SK-N-SH (cell line): ENCODE measurements at regions not wholly inside any gene's neighbourhood (a gene's known extent, or its start where the extent isn't known, plus 50 kb on each side); places are given as distances from the start of the nearest gene placed in this dataset.

Experiments used
- CTCF ChIA-PET: fragments of 300-600, 350-600 bp; formaldehyde crosslinking; extraction: SDS; loops from one replicate; lab custom pipeline; 2021; lab: Yijun Ruan, JAX
- POLR2A ChIA-PET: fragments of 350-600 bp; sonication (Branson Sonifier 250); formaldehyde crosslinking; extraction: SDS; loops from one replicate; lab custom pipeline; 2020; ENCODE audit warnings: antibody characterized with exemption, inconsistent platforms; lab: Yijun Ruan, JAX
- DNase-seq: peaks from one replicate; pipeline ENCODE4 v3.0.0; 2012
- H2AFZ ChIP-seq: fragments of 200-600 bp; sonication (generic); 2 replicates; pipeline ENCODE4 v1.8.1; 2016; ENCODE audit warnings: antibody characterized with exemption, mild to moderate bottlenecking, low read depth
- H3F3A ChIP-seq: fragments of 200-600 bp; sonication (generic); replicated peaks from 2 replicates; pipeline ENCODE3; 2016; ENCODE audit warnings: antibody characterized with exemption, mild to moderate bottlenecking; ENCODE audit not compliant: insufficient read depth
- H3K27ac ChIP-seq, 2 experiments: fragments of 200-500 bp in 1 of 2; fragments of 200-600 bp in 1 of 2; sonication (Bioruptor generic) in 1 of 2; sonication (generic), shearing (Covaris generic) in 1 of 2; 2 replicates each; pipeline versions ENCODE4 v1.5.1 to v1.6.1; 2014 to 2016; ENCODE audit warnings: low read depth in 2 of 2, inconsistent platforms in 1 of 2, low read length in 1 of 2, mild to moderate bottlenecking in 1 of 2, mixed read lengths in 1 of 2
- H3K27me3 ChIP-seq: fragments of 200-600 bp; sonication (generic), shearing (Covaris generic); 2 replicates; pipeline ENCODE4 v1.6.1; 2016; ENCODE audit warnings: mixed run types; ENCODE audit not compliant: insufficient read depth
- H3K36me3 ChIP-seq, 2 experiments: fragments of 200-500 bp in 1 of 2; fragments of 200-600 bp in 1 of 2; sonication (Bioruptor generic) in 1 of 2; sonication (generic) in 1 of 2; replicated peaks in 1 of 2; 2 replicates each; pipeline versions ENCODE3 to v1.5.1; 2014 to 2016; ENCODE audit warnings: low read length in 1 of 2, mild to moderate bottlenecking in 1 of 2; ENCODE audit not compliant: insufficient read depth in 2 of 2, control insufficient read depth in 1 of 2
- H3K4me1 ChIP-seq, 2 experiments: fragments of 200-500 bp in 1 of 2; fragments of 200-600 bp in 1 of 2; sonication (Bioruptor generic) in 1 of 2; sonication (generic), shearing (Covaris generic) in 1 of 2; 2 replicates each; pipeline versions ENCODE4 v1.5.1 to v1.6.1; 2014 to 2016; ENCODE audit warnings: low read depth in 1 of 2, low read length in 1 of 2, mixed run types in 1 of 2; ENCODE audit not compliant: insufficient read depth in 2 of 2, control insufficient read depth in 1 of 2
- H3K4me2 ChIP-seq: fragments of 200-600 bp; sonication (generic), shearing (Covaris generic); 2 replicates; pipeline ENCODE4 v1.6.1; 2017; ENCODE audit warnings: mixed run types
- H3K4me3 ChIP-seq, 2 experiments: fragments of 200-500 bp in 1 of 2; fragments of 200-600 bp in 1 of 2; sonication (Bioruptor generic) in 1 of 2; sonication (generic), shearing (Covaris generic) in 1 of 2; 2 replicates each; pipeline versions ENCODE4 v1.5.1 to v1.8.1; 2014 to 2016; ENCODE audit warnings: low read depth in 2 of 2, inconsistent platforms in 1 of 2, low read length in 1 of 2, mild to moderate bottlenecking in 1 of 2, mixed read lengths in 1 of 2, moderate library complexity in 1 of 2
- H3K79me2 ChIP-seq: fragments of 200-600 bp; sonication (generic); 2 replicates; pipeline ENCODE4 v1.8.1; 2017; ENCODE audit warnings: mild to moderate bottlenecking; ENCODE audit not compliant: insufficient read depth
- H3K9ac ChIP-seq: fragments of 200-600 bp; sonication (generic); 2 replicates; pipeline ENCODE4 v1.6.1; 2017; ENCODE audit warnings: mixed run types
- H3K9me2 ChIP-seq: fragments of 200-600 bp; sonication (generic); 2 replicates; pipeline ENCODE4 v1.6.1; 2017; ENCODE audit warnings: mixed run types
- H3K9me3 ChIP-seq: fragments of 200-600 bp; sonication (generic); 2 replicates; pipeline ENCODE4 v1.6.1; 2017; ENCODE audit warnings: mixed run types, mild to moderate bottlenecking, moderate library complexity
- H4K20me1 ChIP-seq: fragments of 200-600 bp; sonication (generic); 2 replicates; pipeline ENCODE4 v1.6.1; 2017; ENCODE audit warnings: mild to moderate bottlenecking, mixed run types; ENCODE audit not compliant: insufficient read depth
- ELF1 ChIP-seq: IDR thresholded peaks from 2 replicates; pipeline ENCODE4 v1.4.0; 2012
- EP300 ChIP-seq, 2 experiments: IDR thresholded peaks; 2 replicates each; pipeline versions ENCODE4 v1.4.0 to v1.6.1; 2012; ENCODE audit warnings: borderline replicate concordance in 1 of 2, low read depth in 1 of 2, low read length in 1 of 2
- EZH2phosphoT487 ChIP-seq: fragments of 200-600 bp; sonication (generic); IDR thresholded peaks from 2 replicates; pipeline ENCODE4 v1.6.1; 2017; ENCODE audit warnings: low read depth, mixed run types, mild to moderate bottlenecking, antibody characterized with exemption, moderate library complexity, borderline replicate concordance
- FOXJ3 ChIP-seq: sonication (generic); formaldehyde crosslinking; IDR thresholded peaks from 2 replicates; pipeline ENCODE4 v1.5.1; 2020; ENCODE audit warnings: mild to moderate bottlenecking, missing genetic modification reagents
- FOXM1 ChIP-seq: IDR thresholded peaks from 2 replicates; pipeline ENCODE4 v1.4.0; 2012; ENCODE audit warnings: low read depth, mild to moderate bottlenecking
- GATA2 ChIP-seq: sonication (generic); formaldehyde crosslinking; IDR thresholded peaks from 2 replicates; pipeline ENCODE4 v1.5.0; 2020; ENCODE audit warnings: mild to moderate bottlenecking, missing genetic modification reagents
- MEF2A ChIP-seq: IDR thresholded peaks from 2 replicates; pipeline ENCODE4 v1.4.0; 2012; ENCODE audit warnings: low read depth, borderline replicate concordance
- MXI1 ChIP-seq: IDR thresholded peaks from 2 replicates; pipeline ENCODE4 v1.6.1; 2012; ENCODE audit warnings: mild to moderate bottlenecking, low read depth, low read length, improper control_type of control experiment
- NFIC ChIP-seq: IDR thresholded peaks from 2 replicates; pipeline ENCODE4 v1.4.0; 2012; ENCODE audit warnings: borderline replicate concordance
- RAD21 ChIP-seq: IDR thresholded peaks from 2 replicates; pipeline ENCODE4 v1.6.1; 2012; ENCODE audit warnings: mild to moderate bottlenecking, low read length
- RFX5 ChIP-seq: IDR thresholded peaks from 2 replicates; pipeline ENCODE4 v1.6.1; 2012; ENCODE audit warnings: mild to moderate bottlenecking, improper control_type of control experiment, low read length
- RXRA ChIP-seq: IDR thresholded peaks from 2 replicates; pipeline ENCODE4 v1.4.0; 2012; ENCODE audit warnings: low read depth, mild to moderate bottlenecking, borderline replicate concordance
- YY1 ChIP-seq: IDR thresholded peaks from 2 replicates; pipeline ENCODE4 v1.4.0; 2012; ENCODE audit warnings: low read depth, mild to moderate bottlenecking
- WGBS: methylation state at CpG from one replicate; pipeline ENCODE4 v1.1.6; 2017; ENCODE audit warnings: low lambda C conversion rate; 5-methylcytosine and 5-hydroxymethylcytosine counted together
- TF ChIP-seq, protein P1 (sequence below): IDR thresholded peaks from 2 replicates; pipeline ENCODE4 v1.4.0; 2012; ENCODE audit warnings: low read depth, borderline replicate concordance
- TF ChIP-seq, protein P2 (sequence below): fragments of 200-600 bp; sonication (generic); IDR thresholded peaks from 2 replicates; pipeline ENCODE4 v1.6.1; 2017; ENCODE audit warnings: antibody characterized with exemption, mild to moderate bottlenecking, moderate library complexity
- TF ChIP-seq, protein P3 (sequence below): IDR thresholded peaks from 2 replicates; pipeline ENCODE4; 2012
- TF ChIP-seq, protein P4 (sequence below): fragments of 150-350 bp; IDR thresholded peaks from 2 replicates; pipeline ENCODE4 v1.6.1; 2016; ENCODE audit warnings: mild to moderate bottlenecking, low read depth, low read length

DNA sequence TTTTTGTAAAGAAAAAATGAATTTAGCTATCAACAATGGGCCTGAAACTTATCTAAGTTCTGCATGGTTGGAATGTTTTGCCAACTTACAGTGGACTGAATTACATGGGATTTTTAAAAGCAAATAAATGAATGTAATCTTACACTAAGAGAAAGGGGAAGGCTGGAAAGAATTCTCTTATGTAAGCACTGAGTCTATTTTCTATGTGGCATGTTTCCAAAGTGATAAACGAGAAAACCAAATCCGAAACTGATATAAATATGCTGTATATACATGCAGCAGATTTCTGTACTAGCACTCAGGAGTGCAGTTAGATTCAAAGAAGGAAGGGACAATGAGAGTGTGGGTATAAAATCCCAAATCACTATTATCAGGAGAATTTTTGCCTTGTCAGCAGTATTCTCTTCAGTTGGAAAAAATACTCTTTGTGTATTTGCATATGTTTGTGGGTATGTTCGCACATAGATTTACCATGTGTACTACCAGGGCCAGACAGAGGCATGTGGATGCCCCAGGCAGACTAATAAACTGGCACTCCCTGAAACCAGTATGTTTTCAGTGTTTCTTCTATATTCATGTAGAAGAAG, 334.3 kb upstream of the SEMA3D start:
- H3K79me2 ChIP-seq, result no peaks in the 10 kb centered on the region
- no peaks in the 10 kb centered on the region for H3F3A ChIP-seq
- no peaks in the 10 kb centered on the region for H3K27me3 ChIP-seq
- H4K20me1 ChIP-seq, result no peaks in the 10 kb centered on the region
- ChIA-PET POLR2A (no interaction called here), CTCF (interaction anchor here (1.1 kb wide), 1 partner anchor 33 kb away, joined by 3 read pairs; no protein-coding TSS in a partner anchor)
- 89% methylated on average over 3 of the region's 3 CpGs for WGBS
- no peaks in the 10 kb centered on the region for H3K9me3 ChIP-seq
- DNase-seq, result no peak
- no peak overlapping the region for H2AFZ ChIP-seq
- H3K9ac ChIP-seq, result no peak overlapping the region
- no peak overlapping the region for H3K4me2 ChIP-seq
- TF ChIP-seq NFIC (no peak), RXRA (no peak), MEF2A (no peak), RFX5 (no peak), FOXM1 (no peak)
- peaks cover 0 to 9% of the 10 kb centered on the region in 2 experiments; a peak in 2 of 4 replicates for H3K4me1 ChIP-seq
- H3K27ac ChIP-seq, result no peak overlapping the region
- no peaks in the 10 kb centered on the region for H3K9me2 ChIP-seq
- H3K36me3 ChIP-seq, result no peaks in the 10 kb centered on the region
- H3K4me3 ChIP-seq, result no peak overlapping the region

DNA sequence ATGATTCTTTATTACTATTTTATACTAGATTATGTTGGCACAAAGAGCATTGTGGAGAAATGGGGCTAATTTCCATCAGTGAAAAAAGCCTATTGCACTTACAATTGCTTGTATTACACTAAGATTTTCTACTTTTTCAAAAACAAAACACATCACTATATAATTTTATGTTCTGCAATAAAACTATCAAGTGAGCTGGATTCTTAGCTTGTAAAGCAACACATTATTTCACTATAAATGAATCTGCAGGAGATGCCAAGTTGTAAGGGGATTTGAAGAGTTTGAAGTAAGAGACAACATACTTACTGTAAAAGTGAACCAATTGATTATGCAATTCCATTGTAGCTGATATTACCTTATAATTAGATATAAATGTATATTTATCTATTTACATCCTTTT, 333.3 kb upstream of the SEMA3D start:
- Histone ChIP-seq H3K27ac (no peak overlapping the region), H4K20me1 (no peaks in the 10 kb centered on the region), H3K4me1 (no peaks in the 10 kb centered on the region; a peak in 1 of 4 replicates), H3K79me2 (no peaks in the 10 kb centered on the region), H3K36me3 (no peaks in the 10 kb centered on the region), H3F3A (no peaks in the 10 kb centered on the region), H3K9me2 (no peaks in the 10 kb centered on the region), H3K4me3 (no peak overlapping the region), H3K27me3 (no peaks in the 10 kb centered on the region), H3K4me2 (no peak overlapping the region), H3K9me3 (no peaks in the 10 kb centered on the region), H3K9ac (no peak overlapping the region), H2AFZ (no peak overlapping the region; the same call in 1 of the 2 replicates)
- no peak for DNase-seq
- ChIA-PET CTCF (interaction anchor here (1.1 kb wide), 1 partner anchor 39 kb away, joined by 3 read pairs; no protein-coding TSS in a partner anchor), POLR2A (no interaction called here)
- TF ChIP-seq, protein P1, sequence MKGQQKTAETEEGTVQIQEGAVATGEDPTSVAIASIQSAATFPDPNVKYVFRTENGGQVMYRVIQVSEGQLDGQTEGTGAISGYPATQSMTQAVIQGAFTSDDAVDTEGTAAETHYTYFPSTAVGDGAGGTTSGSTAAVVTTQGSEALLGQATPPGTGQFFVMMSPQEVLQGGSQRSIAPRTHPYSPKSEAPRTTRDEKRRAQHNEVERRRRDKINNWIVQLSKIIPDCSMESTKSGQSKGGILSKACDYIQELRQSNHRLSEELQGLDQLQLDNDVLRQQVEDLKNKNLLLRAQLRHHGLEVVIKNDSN, result no peak
- TF ChIP-seq, protein P2, sequence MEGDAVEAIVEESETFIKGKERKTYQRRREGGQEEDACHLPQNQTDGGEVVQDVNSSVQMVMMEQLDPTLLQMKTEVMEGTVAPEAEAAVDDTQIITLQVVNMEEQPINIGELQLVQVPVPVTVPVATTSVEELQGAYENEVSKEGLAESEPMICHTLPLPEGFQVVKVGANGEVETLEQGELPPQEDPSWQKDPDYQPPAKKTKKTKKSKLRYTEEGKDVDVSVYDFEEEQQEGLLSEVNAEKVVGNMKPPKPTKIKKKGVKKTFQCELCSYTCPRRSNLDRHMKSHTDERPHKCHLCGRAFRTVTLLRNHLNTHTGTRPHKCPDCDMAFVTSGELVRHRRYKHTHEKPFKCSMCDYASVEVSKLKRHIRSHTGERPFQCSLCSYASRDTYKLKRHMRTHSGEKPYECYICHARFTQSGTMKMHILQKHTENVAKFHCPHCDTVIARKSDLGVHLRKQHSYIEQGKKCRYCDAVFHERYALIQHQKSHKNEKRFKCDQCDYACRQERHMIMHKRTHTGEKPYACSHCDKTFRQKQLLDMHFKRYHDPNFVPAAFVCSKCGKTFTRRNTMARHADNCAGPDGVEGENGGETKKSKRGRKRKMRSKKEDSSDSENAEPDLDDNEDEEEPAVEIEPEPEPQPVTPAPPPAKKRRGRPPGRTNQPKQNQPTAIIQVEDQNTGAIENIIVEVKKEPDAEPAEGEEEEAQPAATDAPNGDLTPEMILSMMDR, result no peak
- TF ChIP-seq, protein P3, sequence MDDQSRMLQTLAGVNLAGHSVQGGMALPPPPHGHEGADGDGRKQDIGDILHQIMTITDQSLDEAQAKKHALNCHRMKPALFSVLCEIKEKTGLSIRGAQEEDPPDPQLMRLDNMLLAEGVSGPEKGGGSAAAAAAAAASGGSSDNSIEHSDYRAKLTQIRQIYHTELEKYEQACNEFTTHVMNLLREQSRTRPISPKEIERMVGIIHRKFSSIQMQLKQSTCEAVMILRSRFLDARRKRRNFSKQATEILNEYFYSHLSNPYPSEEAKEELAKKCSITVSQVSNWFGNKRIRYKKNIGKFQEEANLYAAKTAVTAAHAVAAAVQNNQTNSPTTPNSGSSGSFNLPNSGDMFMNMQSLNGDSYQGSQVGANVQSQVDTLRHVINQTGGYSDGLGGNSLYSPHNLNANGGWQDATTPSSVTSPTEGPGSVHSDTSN, result no peak
- TF ChIP-seq EP300 (IDR thresholded peaks at IDR 0.05; ENCODE audit: borderline replicate concordance in 1 of 2, low read depth in 1 of 2, low read length in 1 of 2), result no peak
- no peak for TF ChIP-seq MXI1
- TF ChIP-seq EZH2phosphoT487, result no peak
- TF ChIP-seq MEF2A, result no peak
- TF ChIP-seq ELF1, result no peak
- no peak for TF ChIP-seq RAD21
- TF ChIP-seq, protein P4, sequence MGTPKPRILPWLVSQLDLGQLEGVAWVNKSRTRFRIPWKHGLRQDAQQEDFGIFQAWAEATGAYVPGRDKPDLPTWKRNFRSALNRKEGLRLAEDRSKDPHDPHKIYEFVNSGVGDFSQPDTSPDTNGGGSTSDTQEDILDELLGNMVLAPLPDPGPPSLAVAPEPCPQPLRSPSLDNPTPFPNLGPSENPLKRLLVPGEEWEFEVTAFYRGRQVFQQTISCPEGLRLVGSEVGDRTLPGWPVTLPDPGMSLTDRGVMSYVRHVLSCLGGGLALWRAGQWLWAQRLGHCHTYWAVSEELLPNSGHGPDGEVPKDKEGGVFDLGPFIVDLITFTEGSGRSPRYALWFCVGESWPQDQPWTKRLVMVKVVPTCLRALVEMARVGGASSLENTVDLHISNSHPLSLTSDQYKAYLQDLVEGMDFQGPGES, result no peak
- TF ChIP-seq FOXJ3, result no peak
- no peak for TF ChIP-seq YY1
- no peak for TF ChIP-seq GATA2
- TF ChIP-seq RFX5, result no peak
